ENCODE measurements at regions not wholly inside any gene's neighbourhood (a gene's known extent, or its start where the extent isn't known, plus 50 kb on each side); places are given as distances from the start of the nearest gene placed in this dataset.
A peak's percentile ranks its signal among the peaks of the same experiment; 100 is the strongest.

- Histone ChIP-seq H3K4me3 (no peak overlapping the region), H3K4me1 (peaks cover 14% of the 10 kb centered on the region), H3K27ac (no peak overlapping the region), H3K9me3 (no peaks in the 10 kb centered on the region), H3K36me3 (no peaks in the 10 kb centered on the region), H3K27me3 (no peaks in the 10 kb centered on the region)
- WGBS: 76% methylated on average over 8 of the region's 8 CpGs
- no peak for DNase-seq (ENCODE audit: low spot score in 2 of 2)
- TF ChIP-seq EP300 (IDR thresholded peaks at IDR 0.05): no peak
- TF ChIP-seq POLR2AphosphoS5 (IDR thresholded peaks at IDR 0.05): no peak
- TF ChIP-seq POLR2A (IDR thresholded peaks at IDR 0.05): no peak
- no peak for TF ChIP-seq CTCF (IDR thresholded peaks at IDR 0.05)
These were observed 168.0 kb upstream of the IRX3 start for GRCh38 chr16:54454616-54455015.

- Histone ChIP-seq H3K9me3 (no peaks in the 10 kb centered on the region), H3K27me3 (no peaks in the 10 kb centered on the region), H3K4me1 (peaks cover 9% of the 10 kb centered on the region), H3K4me3 (no peak overlapping the region), H3K36me3 (no peaks in the 10 kb centered on the region), H3K27ac (no peak overlapping the region)
- no peak for DNase-seq (ENCODE audit: low spot score in 2 of 2)
- TF ChIP-seq EP300 (IDR thresholded peaks at IDR 0.05) (no peak), POLR2A (IDR thresholded peaks at IDR 0.05) (no peak), POLR2AphosphoS5 (IDR thresholded peaks at IDR 0.05) (no peak), CTCF (IDR thresholded peaks at IDR 0.05) (no peak)
- 94% methylated on average over 2 of the region's 2 CpGs for WGBS
These were observed 167.3 kb upstream of the IRX3 start for GRCh38 chr16:54453871-54454270.

GRCh38 chr16:54447576-54448440 lies 161.2 kb upstream of the IRX3 start:
- peaks cover 31% of the 10 kb centered on the region for H3K4me1 ChIP-seq
- H3K27ac ChIP-seq: peak overlapping the region; percentile 81
- TF ChIP-seq POLR2AphosphoS5 (IDR thresholded peaks at IDR 0.05) (peak in 1 of 3 donors; percentile 30), POLR2A (IDR thresholded peaks at IDR 0.05) (no peak), CTCF (IDR thresholded peaks at IDR 0.05) (no peak), EP300 (IDR thresholded peaks at IDR 0.05) (no peak)
- 55% methylated on average over 20 of the region's 20 CpGs for WGBS
- H3K27me3 ChIP-seq: no peaks in the 10 kb centered on the region
- no peaks in the 10 kb centered on the region for H3K9me3 ChIP-seq
- no peaks in the 10 kb centered on the region for H3K36me3 ChIP-seq
- no peak for DNase-seq (ENCODE audit: low spot score in 2 of 2)
- H3K4me3 ChIP-seq: no peak overlapping the region

GRCh38 chr16:54446639-54447038 lies 160.1 kb upstream of the IRX3 start:
- peaks cover 31% of the 10 kb centered on the region for H3K4me1 ChIP-seq
- H3K27ac ChIP-seq: peak overlapping the region; percentile 81
- TF ChIP-seq CTCF (IDR thresholded peaks at IDR 0.05) (no peak), POLR2AphosphoS5 (IDR thresholded peaks at IDR 0.05) (peak in 2 of 3 donors; percentile 67 to 81)
- H3K9me3 ChIP-seq: no peaks in the 10 kb centered on the region
- H3K4me3 ChIP-seq: no peak overlapping the region
- DNase-seq (ENCODE audit: low spot score in 2 of 2): peak; percentile 87 to 88
- H3K36me3 ChIP-seq: no peaks in the 10 kb centered on the region
- 34% methylated on average over 10 of the region's 10 CpGs for WGBS
- no peaks in the 10 kb centered on the region for H3K27me3 ChIP-seq

GRCh38 chr16:54444851-54445458 lies 158.4 kb upstream of the IRX3 start:
- Histone ChIP-seq H3K27ac (no peak overlapping the region), H3K4me3 (no peak overlapping the region), H3K27me3 (no peaks in the 10 kb centered on the region), H3K36me3 (no peaks in the 10 kb centered on the region), H3K4me1 (peaks cover 31% of the 10 kb centered on the region), H3K9me3 (no peaks in the 10 kb centered on the region)
- TF ChIP-seq POLR2AphosphoS5 (IDR thresholded peaks at IDR 0.05): no peak
- TF ChIP-seq CTCF (IDR thresholded peaks at IDR 0.05): no peak
- no peak for TF ChIP-seq POLR2A (IDR thresholded peaks at IDR 0.05)
- TF ChIP-seq EP300 (IDR thresholded peaks at IDR 0.05): no peak
- DNase-seq (ENCODE audit: low spot score in 2 of 2): no peak
- WGBS: 78% methylated on average over 1 of the region's 1 CpG

All from suprapubic skin (tissue), 4 donors.